NOMO-1 treated with dmso at 0.1 percent for 144 hours (cell line): ENCODE measurements at regions not wholly inside any gene's neighbourhood (a gene's known extent, or its start where the extent isn't known, plus 50 kb on each side); places are given as distances from the start of the nearest gene placed in this dataset.

Source experiments
- DNase-seq: peaks from one replicate; lab custom pipeline; 2025; ENCODE audit not compliant: unreplicated experiment; lab: John Stamatoyannopoulos, UW

DNA sequence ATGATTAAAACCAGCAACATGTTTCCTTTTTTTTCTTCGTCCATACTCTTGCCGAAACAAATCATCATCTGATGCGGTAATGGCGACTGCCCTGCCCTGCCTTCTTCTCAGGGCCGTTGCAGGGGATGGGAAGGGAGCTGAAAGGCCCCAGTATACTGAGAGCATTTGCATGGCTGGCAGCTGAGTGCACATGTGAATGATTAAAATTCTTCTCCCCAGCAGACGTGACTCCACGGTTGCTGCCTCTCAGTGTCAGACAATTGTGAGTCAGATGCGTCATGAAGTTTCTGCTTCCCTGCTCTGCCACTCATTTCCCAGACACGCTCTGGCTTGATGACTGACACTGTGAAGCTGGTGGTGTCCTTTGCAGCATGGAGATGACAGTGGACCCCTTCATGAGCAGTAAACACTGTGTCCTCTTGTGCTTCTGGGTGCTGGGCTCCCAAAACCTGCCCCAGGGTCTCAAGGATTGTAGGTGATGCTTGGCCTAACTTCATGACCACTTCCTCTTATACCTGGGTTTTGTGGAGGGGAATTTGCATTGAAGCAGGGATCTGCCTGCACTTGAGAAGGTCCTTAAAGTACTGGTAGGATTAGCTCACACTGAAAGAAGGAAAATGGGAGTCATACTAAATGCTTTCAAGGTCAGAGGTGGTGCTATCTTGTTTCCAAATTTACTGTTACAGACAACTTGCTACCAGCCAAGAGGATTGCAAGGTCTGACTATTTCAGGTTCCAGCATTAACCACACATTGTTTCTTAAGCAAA is 222.5 kb upstream of the COPS8 start:
- DNase-seq = no peak

DNA sequence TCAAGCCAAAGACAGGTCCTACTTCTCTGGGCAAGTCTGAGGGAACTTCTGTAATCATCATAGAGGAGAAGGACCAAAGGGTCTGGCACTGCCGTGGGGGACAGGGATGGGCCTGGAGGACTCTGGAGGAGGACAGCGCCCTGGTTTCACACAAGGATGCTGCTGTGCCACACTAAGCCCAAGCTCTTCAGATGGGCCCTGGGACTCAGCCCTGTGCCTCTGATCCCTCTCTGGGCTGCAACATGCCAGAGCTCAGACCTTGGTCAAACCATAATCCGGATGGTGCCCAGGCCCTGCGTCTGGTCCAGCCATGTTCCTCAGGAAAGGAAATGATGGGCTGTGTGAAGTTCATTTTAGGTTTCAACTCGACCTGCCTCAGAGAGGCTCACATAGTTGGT is 222.0 kb upstream of the COPS8 start:
- DNase-seq = no peak

DNA sequence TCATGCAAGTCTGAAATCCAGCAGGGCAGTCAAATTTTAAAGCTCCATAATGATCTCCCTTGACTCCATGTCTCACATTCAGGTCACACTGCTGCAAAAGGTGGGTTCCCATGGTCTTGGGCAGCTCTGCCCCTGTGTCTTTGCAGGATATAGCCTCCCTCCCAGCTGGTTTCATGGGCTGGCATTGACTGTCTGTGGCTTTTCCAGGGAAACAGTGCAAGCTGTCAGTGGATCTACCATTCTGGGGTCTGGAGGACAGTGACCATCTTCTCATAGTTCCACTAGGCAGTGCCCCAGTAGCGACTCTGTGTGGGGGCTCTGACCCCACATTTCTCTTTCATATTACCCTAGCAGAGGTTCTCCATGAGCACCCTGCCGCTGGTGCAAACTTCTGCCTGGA is 220.6 kb upstream of the COPS8 start:
- DNase-seq = no peak

DNA sequence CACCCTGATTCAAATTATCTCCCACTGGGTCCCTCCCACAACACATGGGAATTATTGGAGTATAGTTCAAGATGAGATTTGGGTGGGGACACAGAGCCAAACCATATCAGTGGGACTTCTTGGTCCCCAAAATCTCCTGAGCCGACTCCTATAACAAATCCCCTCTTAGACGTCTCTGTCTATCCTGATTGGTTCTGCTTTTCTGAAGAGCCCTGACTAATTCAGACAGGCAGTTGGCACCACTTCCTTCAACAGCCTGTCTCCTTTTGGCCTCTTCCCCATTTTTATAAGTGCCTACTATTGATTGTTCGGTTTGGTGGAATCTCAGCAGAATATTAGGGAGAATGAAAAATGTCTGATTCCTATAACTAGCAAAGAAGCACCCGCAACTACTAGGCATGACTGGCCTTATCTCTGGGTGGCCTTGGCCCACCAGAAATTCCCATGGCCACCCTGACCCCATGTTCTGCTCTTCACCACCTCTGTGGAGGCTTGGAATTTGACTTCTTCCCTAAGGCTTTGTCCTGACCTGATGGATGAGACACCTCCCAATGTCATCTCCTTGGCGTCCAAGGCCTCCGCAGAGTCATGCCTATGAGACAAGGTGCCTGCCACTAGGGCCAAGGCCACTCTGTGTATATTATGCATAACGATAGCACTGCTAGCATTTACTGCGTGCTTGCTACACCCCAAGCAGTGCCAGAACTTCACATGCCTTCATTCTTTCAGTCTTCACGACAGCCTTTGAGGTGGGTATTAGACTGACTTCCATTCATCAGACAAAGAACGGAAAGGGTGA is 218.9 kb upstream of the COPS8 start:
- peak; percentile 72 for DNase-seq

DNA sequence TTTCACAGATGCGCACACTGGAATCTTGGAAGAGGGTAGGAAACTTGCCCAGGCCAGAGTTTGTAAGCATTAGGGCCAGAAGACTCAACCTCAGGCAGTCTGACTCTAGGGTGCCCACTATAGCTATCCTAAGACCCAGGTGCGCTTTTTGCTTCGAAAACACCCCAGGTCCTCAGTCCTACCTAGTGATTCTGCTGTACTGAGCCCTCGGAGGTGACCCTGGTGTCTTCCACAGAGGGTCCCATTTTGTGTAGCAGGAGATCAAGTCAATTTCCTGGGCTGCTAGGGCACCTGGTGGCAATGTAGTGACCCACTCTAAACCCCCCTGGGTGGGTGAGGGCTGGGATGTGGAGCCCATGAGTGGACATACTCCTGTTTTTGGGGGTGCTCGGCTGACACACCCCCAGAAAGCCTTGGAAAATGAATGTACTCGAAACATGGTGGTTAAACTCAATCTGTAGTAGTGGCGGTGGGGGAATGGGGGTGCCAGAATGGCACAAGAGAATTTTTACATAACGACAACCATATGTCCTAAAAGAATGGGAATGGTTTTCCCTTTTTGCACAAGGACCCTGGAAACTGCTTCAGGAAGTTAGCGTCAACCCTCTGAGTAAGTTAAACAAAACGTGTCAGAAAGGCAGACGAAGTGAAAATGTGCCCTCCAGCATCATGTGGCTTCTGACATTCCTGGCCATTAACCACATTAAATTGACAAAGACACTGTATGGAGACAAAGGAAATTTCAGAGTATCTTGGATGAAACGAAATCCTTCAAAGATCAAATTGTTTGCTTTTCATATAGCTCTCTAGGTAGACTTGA is 218.0 kb upstream of the COPS8 start:
- DNase-seq = no peak

DNA sequence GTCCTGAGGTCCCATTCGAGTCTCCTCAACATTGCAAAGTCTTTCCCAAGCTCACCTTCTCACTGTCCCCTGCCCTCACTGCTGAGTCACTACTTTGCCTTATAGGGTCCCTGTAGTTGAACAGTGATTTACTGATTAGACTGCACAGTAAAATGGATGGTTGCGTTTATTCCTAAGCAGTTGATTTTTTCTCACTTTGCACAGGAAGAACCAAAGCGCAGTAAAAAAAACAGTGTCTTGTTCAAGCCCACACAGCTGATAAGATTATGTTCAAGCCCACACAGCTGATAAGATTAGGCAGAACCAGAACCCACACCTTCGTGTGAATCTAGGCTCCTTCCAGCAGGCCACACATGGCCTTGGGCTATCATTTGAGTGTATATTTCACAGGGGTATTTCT is 215.3 kb upstream of the COPS8 start:
- DNase-seq = no peak

DNA sequence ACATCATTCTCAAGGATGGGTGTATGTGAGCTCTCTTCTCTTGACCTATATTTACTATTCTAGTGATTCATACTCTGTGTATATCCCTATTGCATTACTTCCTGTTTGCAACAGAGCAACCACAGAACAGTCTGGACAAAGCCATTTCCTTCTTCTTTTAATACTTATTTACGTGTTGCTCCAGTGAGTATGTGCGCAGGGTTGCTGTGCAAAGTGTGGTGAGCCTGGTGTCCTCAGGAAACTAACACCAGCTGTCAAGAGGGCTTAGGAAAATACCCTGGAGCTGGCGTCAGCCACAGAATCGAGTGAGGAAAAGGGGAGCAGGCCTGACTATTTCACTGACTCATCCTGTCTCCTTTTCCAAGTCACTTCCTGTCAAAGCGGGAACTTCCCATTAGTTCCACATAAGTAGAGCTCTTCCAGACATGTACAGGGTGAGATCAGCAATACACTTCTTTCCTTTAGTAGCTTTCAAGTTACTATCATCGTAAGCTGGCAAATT is 214.1 kb upstream of the COPS8 start:
- peak; percentile 95 for DNase-seq

DNA sequence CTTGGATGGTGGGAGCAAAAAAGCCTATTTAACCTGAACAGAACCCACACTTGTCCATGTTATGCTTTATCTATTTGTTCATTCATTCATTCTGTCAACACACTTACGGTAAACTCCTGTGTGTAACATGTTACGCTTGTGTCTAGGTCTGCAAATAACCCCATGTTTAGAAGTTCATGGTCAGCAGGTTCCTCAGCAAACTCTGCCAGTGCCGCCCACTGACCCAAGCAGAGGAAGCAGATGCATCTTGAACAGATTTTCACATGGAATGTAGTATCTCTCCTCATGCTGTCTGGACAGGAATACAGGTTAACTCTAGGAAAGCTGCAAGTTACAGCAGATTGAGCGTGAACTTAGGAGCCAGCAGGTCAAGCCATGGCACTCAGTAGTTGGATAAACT is 213.7 kb upstream of the COPS8 start:
- no peak for DNase-seq

DNA sequence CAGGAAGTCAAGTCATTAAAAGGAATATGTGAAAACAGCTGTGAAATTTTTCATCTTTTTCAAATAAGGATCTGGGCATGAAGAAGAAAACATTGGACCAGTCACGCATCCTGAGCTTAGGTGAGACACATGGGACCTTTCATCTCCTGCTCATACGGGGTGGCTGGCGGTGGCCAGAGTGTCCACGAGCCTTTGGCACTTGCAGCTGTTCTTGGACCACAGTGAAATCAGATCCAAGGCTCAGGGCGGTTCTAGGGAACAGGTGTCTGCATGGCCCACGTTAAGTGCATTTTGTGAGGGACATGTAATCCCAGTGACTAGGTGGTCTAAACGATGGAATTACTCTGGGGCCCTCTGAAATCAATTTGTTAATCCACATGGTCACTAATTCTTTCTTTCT is 212.7 kb upstream of the COPS8 start:
- DNase-seq = no peak

DNA sequence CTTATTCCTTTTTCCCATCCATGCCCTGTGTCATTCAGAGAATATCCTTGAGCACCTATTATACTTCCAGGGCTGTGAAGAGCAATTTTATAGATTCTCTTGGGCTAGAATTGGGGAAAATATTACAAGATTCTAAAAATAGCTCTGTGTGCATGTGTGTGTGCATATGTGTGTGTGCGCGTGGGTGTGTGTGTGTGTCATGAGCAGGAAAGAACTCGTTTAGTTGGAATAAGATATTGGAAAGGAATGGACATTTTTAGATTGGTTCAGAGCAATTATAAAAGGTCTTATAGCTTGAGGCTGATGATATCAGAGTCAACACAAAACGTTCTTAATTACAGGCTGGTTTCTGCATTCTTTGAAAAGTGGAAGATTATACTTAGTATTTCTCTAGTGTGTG is 212.1 kb upstream of the COPS8 start:
- no peak for DNase-seq

DNA sequence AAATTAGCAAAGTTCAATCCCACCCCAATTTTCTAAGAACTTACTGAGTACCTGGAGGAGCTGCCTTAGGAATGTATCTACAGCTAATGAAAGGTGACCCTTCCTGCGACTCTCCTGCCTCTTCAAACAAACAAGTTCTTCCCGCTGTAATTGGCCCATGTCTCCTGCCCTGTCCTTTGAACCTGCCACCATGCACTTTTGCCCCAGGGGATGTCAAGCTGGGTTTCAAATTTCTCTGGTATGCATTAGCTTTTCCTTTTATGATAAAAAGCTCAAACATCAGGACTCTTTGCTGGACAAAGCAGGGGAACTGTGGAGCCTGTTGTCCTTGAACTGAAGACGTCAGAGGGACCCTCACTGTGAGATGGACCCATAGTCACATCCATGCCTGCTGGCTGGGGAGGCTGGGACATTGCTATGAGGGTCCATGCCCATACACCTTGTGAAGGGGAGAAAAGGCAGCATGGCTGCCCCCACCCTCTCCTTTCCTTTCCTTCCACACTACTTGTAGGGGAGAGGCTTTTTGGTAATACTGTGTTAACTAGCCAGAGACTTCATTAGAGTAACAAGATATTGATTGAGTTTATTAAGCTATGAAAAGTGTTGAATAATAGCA is 210.7 kb upstream of the COPS8 start:
- DNase-seq = no peak

DNA sequence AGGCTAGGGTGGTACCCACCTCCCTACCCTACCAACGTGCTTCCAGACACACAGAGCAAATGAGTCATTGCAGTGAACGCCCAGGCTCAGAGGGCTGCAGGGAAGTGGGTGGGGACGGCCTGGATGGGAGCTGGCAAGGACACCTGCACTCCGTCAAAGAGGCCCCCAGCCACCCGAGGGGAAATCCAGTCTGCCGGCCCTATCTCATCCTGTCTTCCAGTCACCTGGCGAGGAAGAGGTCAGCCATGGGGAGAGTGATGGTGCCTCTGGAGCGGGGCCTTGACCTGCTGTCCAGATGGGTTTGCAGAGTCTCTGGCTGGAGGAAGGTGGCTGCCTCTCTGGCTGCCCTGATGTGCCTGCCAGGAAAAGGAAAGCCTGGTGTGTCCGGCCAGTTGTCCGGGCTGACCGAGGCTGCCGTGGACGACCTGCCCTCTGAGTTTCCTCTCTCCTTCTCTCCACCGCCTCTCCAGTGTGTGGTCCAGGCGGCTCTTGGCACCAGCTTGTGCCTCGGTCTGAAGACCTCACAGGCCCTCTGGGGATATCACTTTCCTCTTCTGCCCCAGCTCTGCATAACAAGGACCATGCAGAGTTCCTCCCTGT is 209.7 kb upstream of the COPS8 start:
- no peak for DNase-seq

DNA sequence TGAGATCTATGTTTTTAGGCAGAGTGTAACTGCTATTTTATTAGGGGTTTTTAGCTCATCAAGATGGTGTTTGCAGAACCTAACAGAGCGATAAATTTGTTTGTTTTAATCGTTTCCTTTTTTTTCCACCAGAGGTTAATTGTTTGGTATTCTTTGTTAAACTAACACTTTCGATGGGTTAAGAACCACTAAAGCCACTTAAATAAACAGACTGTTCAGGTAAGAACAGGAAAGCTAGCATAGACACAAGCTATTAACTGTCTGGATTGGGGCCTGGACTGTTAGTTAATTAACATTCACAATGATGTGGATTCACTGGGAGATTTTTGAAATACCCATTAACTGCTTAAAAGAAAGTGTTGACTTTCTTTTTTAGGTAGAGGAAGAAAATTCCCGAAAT is 209.0 kb upstream of the COPS8 start:
- no peak for DNase-seq

DNA sequence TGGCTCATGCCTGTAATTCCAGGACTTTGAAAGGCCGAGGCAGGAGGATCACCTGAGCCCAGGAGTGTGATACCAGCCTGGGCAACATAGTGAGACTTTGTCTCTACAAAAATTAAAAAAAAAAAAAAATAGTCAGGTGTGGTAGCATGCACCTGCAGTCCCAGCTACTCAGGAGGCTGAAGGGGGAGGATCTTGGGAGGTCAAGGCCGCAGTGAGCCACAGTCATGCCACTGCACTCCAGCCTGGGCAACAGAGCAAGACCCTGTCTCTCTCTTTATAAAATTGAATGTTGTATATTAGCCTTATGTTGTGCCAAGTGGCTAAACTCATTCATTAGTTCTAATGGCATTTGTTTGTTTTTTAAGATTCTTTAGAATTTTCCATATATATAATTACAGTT is 207.7 kb upstream of the COPS8 start:
- DNase-seq = no peak

DNA sequence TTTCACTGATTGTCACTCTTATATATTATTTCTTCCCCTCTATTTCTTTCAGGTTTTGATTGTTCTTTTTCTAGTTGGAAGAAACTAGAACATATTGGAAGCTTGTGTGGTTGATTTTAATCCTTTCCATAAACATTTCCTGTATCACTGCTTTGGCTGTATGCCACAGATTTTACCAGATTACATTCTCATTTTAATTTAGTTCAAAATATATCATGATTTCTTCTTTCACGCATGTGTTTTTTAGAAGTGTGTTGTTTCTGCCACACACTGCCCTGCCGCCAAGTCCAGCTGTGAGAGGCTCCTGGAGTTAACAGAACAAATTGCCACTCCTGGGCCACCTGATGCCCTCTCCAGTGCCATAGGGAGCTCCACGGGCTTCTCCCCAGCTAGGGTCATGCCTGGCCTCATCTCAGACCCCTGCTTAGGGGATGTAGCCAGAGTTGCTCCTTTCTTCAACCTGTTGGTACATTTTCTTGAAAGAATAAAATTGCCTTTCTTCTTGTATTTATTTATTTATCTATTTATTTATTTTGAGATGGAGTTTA is 206.2 kb upstream of the COPS8 start:
- no peak for DNase-seq

DNA sequence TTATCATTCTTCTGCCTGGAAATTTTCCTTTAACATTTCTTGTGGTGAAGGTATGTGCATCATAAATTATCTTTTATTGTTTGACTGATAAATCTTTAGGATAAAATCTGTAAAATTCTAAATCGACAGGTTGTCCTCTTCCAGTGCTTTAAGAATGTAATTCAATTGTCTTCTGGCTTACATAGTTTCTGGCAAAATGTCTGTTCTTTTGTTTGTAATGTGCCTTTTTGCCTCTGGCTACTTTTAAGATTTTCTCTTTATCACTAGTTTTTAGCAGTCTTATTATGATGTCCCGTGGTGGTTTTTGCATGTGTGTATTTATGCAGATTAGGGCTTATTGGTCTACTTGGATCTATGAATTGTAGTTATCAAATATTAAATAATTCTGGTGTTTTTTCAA is 203.6 kb upstream of the COPS8 start:
- DNase-seq = no peak

DNA sequence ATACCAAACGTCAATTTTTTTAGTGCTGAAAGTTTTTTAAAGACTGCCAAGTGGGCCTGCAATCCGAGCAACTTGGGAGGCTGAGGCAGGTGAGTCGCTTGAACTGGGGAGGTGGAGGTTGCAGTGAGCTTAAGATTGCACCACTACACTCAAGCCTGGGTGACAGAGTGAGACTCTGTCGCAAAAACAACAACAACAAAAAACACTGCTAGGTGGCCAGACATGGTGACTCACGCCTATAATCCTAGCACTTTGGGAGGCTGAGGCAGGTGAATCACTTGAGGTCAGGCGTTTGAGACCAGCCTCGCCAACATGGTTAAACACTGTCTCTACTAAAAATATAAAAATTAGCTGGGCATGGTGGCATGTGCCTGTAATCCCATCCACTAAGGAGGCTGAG is 202.8 kb upstream of the COPS8 start:
- DNase-seq = no peak

DNA sequence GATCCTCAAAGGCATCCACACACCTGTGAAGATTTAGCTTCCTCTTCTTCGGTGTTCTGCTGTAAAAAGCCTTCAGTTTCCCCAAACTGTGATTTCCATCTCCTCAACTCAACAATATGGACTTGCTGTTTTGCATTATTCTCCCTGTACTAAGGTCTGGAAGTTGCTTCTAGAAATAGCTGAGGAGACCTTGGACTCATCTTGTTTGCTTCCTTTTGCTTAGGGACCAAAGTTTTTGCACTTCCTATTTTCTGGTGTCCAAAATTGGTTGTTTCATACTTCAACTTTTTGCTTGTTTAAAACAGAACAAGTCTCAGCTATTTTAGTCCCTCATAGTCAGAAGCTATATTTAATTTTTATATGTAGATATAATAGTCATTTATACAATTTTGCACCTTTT is 201.9 kb upstream of the COPS8 start:
- DNase-seq = no peak

DNA sequence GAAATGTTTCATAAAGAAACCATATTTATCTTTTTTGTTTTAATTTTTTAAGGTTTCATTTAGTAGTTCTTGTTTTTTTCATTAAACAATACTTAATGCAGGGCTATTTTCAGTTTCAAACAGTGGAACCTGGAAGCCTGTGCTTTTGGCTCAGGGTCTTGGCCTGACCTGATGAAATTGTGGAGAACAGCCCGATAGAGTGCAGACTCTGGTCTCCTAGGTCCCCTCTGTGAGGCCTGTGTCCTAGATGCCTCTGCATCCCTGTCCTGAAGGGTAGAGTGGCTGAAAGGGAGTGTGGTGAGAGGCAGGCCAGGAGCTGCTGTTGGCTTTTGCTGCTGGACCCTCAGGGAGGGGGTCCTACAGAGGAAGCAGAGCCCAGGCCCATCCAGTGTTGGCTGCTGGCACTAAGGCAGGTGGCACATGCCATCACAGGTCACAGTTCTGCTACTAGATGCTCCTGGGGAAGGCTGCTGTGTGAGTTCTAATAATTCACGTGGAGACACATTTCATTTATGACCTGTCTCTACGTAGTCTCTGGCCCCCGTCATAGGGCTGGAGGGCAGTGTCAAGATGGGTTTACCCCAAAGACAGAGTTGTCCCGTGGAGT is 201.0 kb upstream of the COPS8 start:
- DNase-seq = no peak

DNA sequence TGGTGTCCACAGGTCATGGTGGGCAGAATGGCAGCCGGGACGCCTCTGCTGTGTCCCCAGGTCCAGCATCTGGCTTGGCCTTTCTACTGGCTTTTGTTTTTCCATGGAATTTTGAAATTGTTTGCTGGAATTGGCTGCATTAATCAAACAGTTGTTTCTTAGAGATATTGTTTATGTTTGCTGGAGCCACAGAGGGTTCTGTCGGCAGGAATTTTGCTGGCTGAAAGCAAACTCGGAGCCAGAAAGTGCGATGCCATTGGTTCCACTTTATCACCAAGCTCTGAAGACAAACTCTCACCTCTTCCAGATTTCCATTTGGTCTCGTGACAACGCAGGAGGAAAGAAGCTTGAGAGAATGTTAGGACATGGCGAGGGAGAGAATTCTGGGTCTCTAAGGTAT is 199.2 kb upstream of the COPS8 start:
- no peak for DNase-seq
